ENCODE measurements at regions not wholly inside any gene's neighbourhood (a gene's known extent, or its start where the extent isn't known, plus 50 kb on each side); places are given as distances from the start of the nearest gene placed in this dataset.

DNA sequence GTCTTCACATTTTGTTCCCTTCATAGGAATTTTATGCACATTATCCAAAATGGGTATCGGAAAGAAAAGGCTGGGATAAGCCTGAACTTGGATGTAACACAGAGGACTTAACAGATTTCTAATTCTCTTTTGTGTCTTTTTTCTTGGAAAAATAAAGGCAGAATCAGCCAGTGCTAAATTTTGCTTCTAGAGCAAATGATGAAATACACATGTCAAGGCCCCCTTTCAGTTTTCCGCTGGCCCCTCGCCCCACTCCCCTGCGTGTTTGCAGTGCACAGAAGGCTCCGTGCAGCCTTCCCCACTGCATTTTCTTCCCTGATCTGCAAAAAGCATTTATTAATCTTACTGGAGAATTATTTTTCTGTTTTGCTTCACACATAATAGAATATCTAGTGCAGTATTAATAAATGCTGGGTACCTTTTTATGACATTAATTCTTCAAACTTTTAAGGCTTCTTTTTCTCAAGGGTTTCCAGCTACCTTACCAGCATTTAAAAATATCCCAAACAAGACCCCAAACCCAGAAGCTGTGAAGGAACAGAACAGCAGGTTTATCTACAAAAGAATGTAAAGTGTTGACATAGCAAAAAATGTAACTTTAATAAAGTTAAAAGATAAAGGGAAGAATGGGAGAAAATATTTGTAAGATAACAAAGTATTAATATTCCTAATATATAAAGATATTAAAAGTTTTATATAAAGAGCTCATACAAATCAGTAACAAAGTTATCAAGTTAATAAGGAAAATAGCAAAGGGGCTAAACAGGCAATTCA is 81.3 kb upstream of the SPTBN1 start:
- TF ChIP-seq, protein P1, sequence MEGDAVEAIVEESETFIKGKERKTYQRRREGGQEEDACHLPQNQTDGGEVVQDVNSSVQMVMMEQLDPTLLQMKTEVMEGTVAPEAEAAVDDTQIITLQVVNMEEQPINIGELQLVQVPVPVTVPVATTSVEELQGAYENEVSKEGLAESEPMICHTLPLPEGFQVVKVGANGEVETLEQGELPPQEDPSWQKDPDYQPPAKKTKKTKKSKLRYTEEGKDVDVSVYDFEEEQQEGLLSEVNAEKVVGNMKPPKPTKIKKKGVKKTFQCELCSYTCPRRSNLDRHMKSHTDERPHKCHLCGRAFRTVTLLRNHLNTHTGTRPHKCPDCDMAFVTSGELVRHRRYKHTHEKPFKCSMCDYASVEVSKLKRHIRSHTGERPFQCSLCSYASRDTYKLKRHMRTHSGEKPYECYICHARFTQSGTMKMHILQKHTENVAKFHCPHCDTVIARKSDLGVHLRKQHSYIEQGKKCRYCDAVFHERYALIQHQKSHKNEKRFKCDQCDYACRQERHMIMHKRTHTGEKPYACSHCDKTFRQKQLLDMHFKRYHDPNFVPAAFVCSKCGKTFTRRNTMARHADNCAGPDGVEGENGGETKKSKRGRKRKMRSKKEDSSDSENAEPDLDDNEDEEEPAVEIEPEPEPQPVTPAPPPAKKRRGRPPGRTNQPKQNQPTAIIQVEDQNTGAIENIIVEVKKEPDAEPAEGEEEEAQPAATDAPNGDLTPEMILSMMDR (IDR thresholded peaks at IDR 0.05), result no peak
- TF ChIP-seq EP300 (IDR thresholded peaks at IDR 0.05), result no peak
- Histone ChIP-seq H3K36me3 (no peaks in the 10 kb centered on the region), H3K27ac (peak overlapping the region in 2 of 4 donors; percentile 26 to 65), H3K4me1 (peaks cover 0 to 43% (median 13%) of the 10 kb centered on the region in 4 donors), H3K4me3 (no peak overlapping the region), H3K27me3 (no peaks in the 10 kb centered on the region), H3K9me3 (no peaks in the 10 kb centered on the region)
- DNase-seq (ENCODE audit: low spot score in 2 of 2), result no peak
- 42 to 48% methylated on average over 5 of the region's 5 CpGs for WGBS, 2 donors

DNA sequence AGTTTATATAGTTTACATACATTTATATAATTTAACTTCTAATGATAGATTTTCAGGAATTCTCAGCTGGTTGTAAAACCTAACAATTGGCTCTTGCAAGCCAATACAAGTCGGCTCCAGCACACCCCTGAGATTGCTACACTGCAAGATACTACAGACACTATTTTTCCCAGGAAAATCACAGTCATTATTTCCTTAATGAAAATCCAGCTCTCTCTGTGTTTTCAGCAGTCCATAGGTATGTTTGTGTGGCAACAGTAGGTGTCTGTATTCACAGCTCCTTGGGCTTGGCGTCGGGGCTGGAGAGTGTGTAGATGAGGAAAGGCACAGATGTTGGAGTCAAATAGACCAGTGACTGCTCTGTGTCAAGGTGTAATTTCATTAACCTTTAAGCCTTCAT is 78.7 kb upstream of the SPTBN1 start:
- no peaks in the 10 kb centered on the region for H3K36me3 ChIP-seq
- no peaks in the 10 kb centered on the region for H3K9me3 ChIP-seq

DNA sequence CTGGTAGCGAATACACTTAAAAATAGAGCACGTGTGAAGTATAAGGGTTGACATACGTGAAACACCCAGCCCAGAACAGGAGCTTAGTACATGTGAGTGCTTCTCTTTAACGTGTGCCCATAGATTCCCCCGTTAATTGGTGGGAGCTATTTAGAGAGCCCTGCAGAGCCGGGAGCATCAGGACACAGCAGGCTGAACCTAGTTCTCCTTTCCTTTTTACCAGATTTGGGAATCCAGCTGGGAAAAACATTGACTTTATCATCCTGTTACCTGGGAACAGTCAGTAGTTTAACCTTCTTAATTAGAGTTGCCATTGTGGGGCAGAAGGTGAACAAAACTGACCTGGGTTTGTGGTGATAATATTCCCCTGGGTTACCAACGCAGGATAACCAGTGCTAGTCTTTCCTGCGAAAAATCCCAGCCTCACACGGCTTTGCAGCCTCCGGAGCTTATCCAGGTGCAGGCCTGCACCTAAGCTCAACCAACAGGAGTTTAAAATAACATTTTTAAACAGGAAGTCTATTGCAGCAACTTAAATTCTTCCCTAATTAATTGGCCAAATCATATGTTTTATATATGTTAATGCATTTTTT is 78.1 kb upstream of the SPTBN1 start:
- H3K4me1 ChIP-seq, result peaks cover 0 to 27% (median 4%) of the 10 kb centered on the region in 4 donors
- H3K27me3 ChIP-seq, result no peaks in the 10 kb centered on the region
- no peak overlapping the region for H3K27ac ChIP-seq
- no peak overlapping the region for H3K4me3 ChIP-seq
- H3K9me3 ChIP-seq, result no peaks in the 10 kb centered on the region
- DNase-seq (ENCODE audit: low spot score in 2 of 2), result no peak
- TF ChIP-seq POLR2A (IDR thresholded peaks at IDR 0.05) (no peak), EP300 (IDR thresholded peaks at IDR 0.05) (no peak)
- TF ChIP-seq, protein P1 (IDR thresholded peaks at IDR 0.05), result no peak
- WGBS, 2 donors, result 76 to 87% methylated on average over 10 of the region's 10 CpGs
- H3K36me3 ChIP-seq, result no peaks in the 10 kb centered on the region

More for the DNA sequence above, 78.7 kb upstream of the SPTBN1 start:
- Histone ChIP-seq H3K4me3 (no peak overlapping the region), H3K27me3 (no peaks in the 10 kb centered on the region), H3K27ac (no peak overlapping the region), H3K4me1 (peaks cover 0 to 28% (median 4%) of the 10 kb centered on the region in 4 donors)
- WGBS, 2 donors, result 89 to 90% methylated on average over 3 of the region's 3 CpGs
- TF ChIP-seq, protein P1 (IDR thresholded peaks at IDR 0.05), result no peak
- TF ChIP-seq EP300 (IDR thresholded peaks at IDR 0.05), result no peak
- no peak for TF ChIP-seq POLR2A (IDR thresholded peaks at IDR 0.05)
- no peak for DNase-seq (ENCODE audit: low spot score in 2 of 2)

DNA sequence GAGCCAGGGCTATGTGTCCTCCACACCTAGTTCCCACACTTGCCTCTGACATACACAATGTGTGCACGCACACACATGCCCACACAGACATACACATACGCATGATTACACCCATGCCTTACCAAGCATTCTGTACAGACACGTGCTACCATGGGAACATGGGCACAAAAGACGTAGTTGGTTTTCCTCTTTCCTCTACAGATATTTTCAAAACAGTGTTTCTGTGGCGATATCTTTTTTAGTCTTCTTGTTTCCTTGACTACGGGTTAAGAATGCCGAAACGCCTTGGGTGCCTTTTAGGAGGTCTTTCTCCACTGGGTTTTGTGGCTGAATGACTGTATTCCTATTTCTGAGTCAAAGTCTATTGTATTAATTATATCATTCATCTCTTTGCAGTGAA is 75.5 kb upstream of the SPTBN1 start:
- peak overlapping the region in 1 of 4 donors; percentile 56 for H3K27ac ChIP-seq
- no peaks in the 10 kb centered on the region for H3K27me3 ChIP-seq
- TF ChIP-seq, protein P1 (IDR thresholded peaks at IDR 0.05), result no peak
- TF ChIP-seq EP300 (IDR thresholded peaks at IDR 0.05) (no peak), POLR2A (IDR thresholded peaks at IDR 0.05) (no peak)
- H3K4me1 ChIP-seq, result peaks cover 0 to 33% (median 6%) of the 10 kb centered on the region in 4 donors
- H3K4me3 ChIP-seq, result no peak overlapping the region
- DNase-seq (ENCODE audit: low spot score in 2 of 2), result no peak
- no peaks in the 10 kb centered on the region for H3K9me3 ChIP-seq
- WGBS, 2 donors, result 73 to 77% methylated on average over 8 of the region's 8 CpGs
- no peaks in the 10 kb centered on the region for H3K36me3 ChIP-seq

DNA sequence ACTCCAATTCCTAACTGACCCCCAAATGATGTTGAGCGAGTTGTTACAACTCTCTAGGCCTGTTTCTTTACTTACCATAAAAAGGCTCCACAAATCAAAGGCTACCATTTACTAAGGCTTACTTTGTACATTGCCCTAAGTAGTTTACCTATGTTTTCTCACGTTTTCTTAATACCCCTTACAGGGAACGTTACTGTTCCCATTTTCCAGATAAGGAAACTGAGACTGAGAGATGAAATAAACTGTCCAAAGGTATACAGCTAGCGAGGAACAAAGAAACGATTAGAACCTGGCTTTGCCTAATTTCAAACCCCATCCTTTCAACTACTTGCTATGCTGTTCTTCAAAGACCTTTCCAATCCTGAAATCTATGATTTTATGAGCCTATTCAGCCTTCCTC is 74.8 kb upstream of the SPTBN1 start:
- H3K27ac ChIP-seq, result peak overlapping the region in 2 of 4 donors; percentile 13 to 56
- H3K4me1 ChIP-seq, result peaks cover 0 to 37% (median 9%) of the 10 kb centered on the region in 4 donors
- H3K4me3 ChIP-seq, result no peak overlapping the region
- no peaks in the 10 kb centered on the region for H3K9me3 ChIP-seq
- DNase-seq (ENCODE audit: low spot score in 2 of 2), result no peak
- no peaks in the 10 kb centered on the region for H3K36me3 ChIP-seq
- no peaks in the 10 kb centered on the region for H3K27me3 ChIP-seq
- no peak for TF ChIP-seq POLR2A (IDR thresholded peaks at IDR 0.05)
- TF ChIP-seq, protein P1 (IDR thresholded peaks at IDR 0.05), result no peak
- no peak for TF ChIP-seq EP300 (IDR thresholded peaks at IDR 0.05)
- WGBS, 2 donors, result 82 to 95% methylated on average over 5 of the region's 5 CpGs

All from tibial nerve (tissue), 4 donors.